ENCODE measurements at regions not wholly inside any gene's neighbourhood (a gene's known extent, or its start where the extent isn't known, plus 50 kb on each side); places are given as distances from the start of the nearest gene placed in this dataset.
"Not testable (repeated sequence)": the region's sequence is repeated elsewhere in the genome, so short reads cannot be mapped to it uniquely, and the experiment has no call there.

- in situ Hi-C loops (cut with HindIII; ENCODE audit: low pct_unique_long_range_greater_than_20kb, low sequenced_read_pairs), result no loop called here
- TF ChIP-seq JUND (IDR thresholded peaks at IDR 0.05; ENCODE audit: low read depth), result no peak
- DNase-seq (ENCODE audit: low read depth in 1 of 2, low spot score in 1 of 2), result peak in 1 of 2 experiments; percentile 54
Observed at GRCh38 chr6:27806981-27807440, 105.2 kb downstream of the OR2B2 start.

- DNase-seq (ENCODE audit: low read depth in 1 of 2, low spot score in 1 of 2), result no peak
- in situ Hi-C loops (cut with HindIII; ENCODE audit: low pct_unique_long_range_greater_than_20kb, low sequenced_read_pairs), result no loop called here
- TF ChIP-seq JUND (IDR thresholded peaks at IDR 0.05; ENCODE audit: low read depth), result no peak
Observed at GRCh38 chr6:27805347-27805746, 106.8 kb downstream of the OR2B2 start.

- TF ChIP-seq JUND (IDR thresholded peaks at IDR 0.05; ENCODE audit: low read depth), result no peak
- DNase-seq (ENCODE audit: low read depth in 1 of 2, low spot score in 1 of 2), result no peak
- in situ Hi-C loops (cut with HindIII; ENCODE audit: low pct_unique_long_range_greater_than_20kb, low sequenced_read_pairs), result no loop called here
Observed at GRCh38 chr6:27804851-27805250, 107.3 kb downstream of the OR2B2 start.

GRCh38 chr6:27800731-27801373 is 111.3 kb downstream of the OR2B2 start:
- DNase-seq (ENCODE audit: low read depth in 1 of 2, low spot score in 1 of 2), result no peak
- TF ChIP-seq JUND (IDR thresholded peaks at IDR 0.05; ENCODE audit: low read depth), result no peak
- in situ Hi-C loops (cut with HindIII; ENCODE audit: low pct_unique_long_range_greater_than_20kb, low sequenced_read_pairs), result no loop called here

- no peak for TF ChIP-seq JUND (IDR thresholded peaks at IDR 0.05; ENCODE audit: low read depth)
- no peak for DNase-seq (ENCODE audit: low read depth in 1 of 2, low spot score in 1 of 2)
- in situ Hi-C loops (cut with HindIII; ENCODE audit: low pct_unique_long_range_greater_than_20kb, low sequenced_read_pairs), result no loop called here
Observed at GRCh38 chr6:27797960-27798359, 114.2 kb downstream of the OR2B2 start.

GRCh38 chr6:27796736-27797481 is 115.3 kb downstream of the OR2B2 start:
- in situ Hi-C loops (cut with HindIII; ENCODE audit: low pct_unique_long_range_greater_than_20kb, low sequenced_read_pairs); DNase-seq (ENCODE audit: low read depth in 1 of 2, low spot score in 1 of 2): not testable (repeated sequence)

- in situ Hi-C loops (cut with HindIII; ENCODE audit: low pct_unique_long_range_greater_than_20kb, low sequenced_read_pairs), result no loop called here
- no peak for TF ChIP-seq JUND (IDR thresholded peaks at IDR 0.05; ENCODE audit: low read depth)
- DNase-seq (ENCODE audit: low read depth in 1 of 2, low spot score in 1 of 2), result peak; percentile 31 to 93
Observed at GRCh38 chr6:27795697-27796494, 116.3 kb downstream of the OR2B2 start.

- peak; percentile 39 to 83 for DNase-seq (ENCODE audit: low read depth in 1 of 2, low spot score in 1 of 2)
- in situ Hi-C loops (cut with HindIII; ENCODE audit: low pct_unique_long_range_greater_than_20kb, low sequenced_read_pairs), result no loop called here
- TF ChIP-seq JUND (IDR thresholded peaks at IDR 0.05; ENCODE audit: low read depth), result no peak
Observed at GRCh38 chr6:27791182-27791943, 120.8 kb downstream of the OR2B2 start.

GRCh38 chr6:27788376-27788775 is 123.8 kb downstream of the OR2B2 start:
- in situ Hi-C loops (cut with HindIII; ENCODE audit: low pct_unique_long_range_greater_than_20kb, low sequenced_read_pairs); DNase-seq (ENCODE audit: low read depth in 1 of 2, low spot score in 1 of 2): not testable (repeated sequence)

GRCh38 chr6:27786048-27786447 is 126.1 kb downstream of the OR2B2 start:
- TF ChIP-seq JUND (IDR thresholded peaks at IDR 0.05; ENCODE audit: low read depth), result no peak
- in situ Hi-C loops (cut with HindIII; ENCODE audit: low pct_unique_long_range_greater_than_20kb, low sequenced_read_pairs), result no loop called here
- no peak for DNase-seq (ENCODE audit: low read depth in 1 of 2, low spot score in 1 of 2)

- no peak for DNase-seq (ENCODE audit: low read depth in 1 of 2, low spot score in 1 of 2)
- TF ChIP-seq JUND (IDR thresholded peaks at IDR 0.05; ENCODE audit: low read depth), result no peak
- in situ Hi-C loops (cut with HindIII; ENCODE audit: low pct_unique_long_range_greater_than_20kb, low sequenced_read_pairs), result no loop called here
Observed at GRCh38 chr6:27785294-27785693, 126.9 kb downstream of the OR2B2 start.

GRCh38 chr6:27782748-27783147 is 129.4 kb downstream of the OR2B2 start:
- in situ Hi-C loops (cut with HindIII; ENCODE audit: low pct_unique_long_range_greater_than_20kb, low sequenced_read_pairs), result no loop called here
- TF ChIP-seq JUND (IDR thresholded peaks at IDR 0.05; ENCODE audit: low read depth), result no peak
- DNase-seq (ENCODE audit: low read depth in 1 of 2, low spot score in 1 of 2), result no peak
